ENCODE measurements at regions not wholly inside any gene's neighbourhood (a gene's known extent, or its start where the extent isn't known, plus 50 kb on each side); places are given as distances from the start of the nearest gene placed in this dataset.

GRCh38 chr4:107213880-107214279 lies 177.8 kb upstream of the DKK2 start:
- Histone ChIP-seq H3K79me2 (ENCODE audit: control insufficient read depth, insufficient read depth, low read length) (no peaks in the 10 kb centered on the region), H3K4me2 (ENCODE audit: insufficient read depth, low read length) (no peak overlapping the region), H3K4me1 (replicated peaks in 1 of 2; ENCODE audit: control insufficient read depth in 2 of 2, insufficient read depth in 2 of 2, low read length in 2 of 2) (no peaks in the 10 kb centered on the region), H3K9me1 (ENCODE audit: control insufficient read depth, insufficient read depth, low read length) (no peaks in the 10 kb centered on the region), H3K9ac (ENCODE audit: insufficient read depth in 1 of 2, low read depth in 2 of 2, low read length in 2 of 2) (no peak overlapping the region), H3K4me3 (no peak overlapping the region), H3K27ac (ENCODE audit: extremely low read depth, low read depth, low read length) (no peak overlapping the region), H3K36me3 (ENCODE audit: control insufficient read depth, insufficient read depth, low read length) (no peaks in the 10 kb centered on the region), H4K20me1 (replicated peaks; ENCODE audit: control insufficient read depth, insufficient read depth, low read length) (no peaks in the 10 kb centered on the region), H2AFZ (ENCODE audit: low read depth, low read length) (no peak overlapping the region), H3K27me3 (ENCODE audit: control insufficient read depth in 2 of 2, insufficient read depth in 2 of 2, low read length in 2 of 2) (no peaks in the 10 kb centered on the region), H3K9me3 (replicated peaks; ENCODE audit: control insufficient read depth, insufficient read depth, low read depth, low read length) (no peaks in the 10 kb centered on the region)
- ATAC-seq: no peak
- DNase-seq (ENCODE audit: extremely low read depth in 1 of 4, low spot score in 3 of 4): no peak
- 0% methylated on average over 2 of the region's 2 CpGs for WGBS (ENCODE audit: insufficient coverage, low coverage, missing lambda C conversion rate)
- no peak for FAIRE-seq
- BruUV-seq (replicated peaks): no TSS peak
- in situ Hi-C loops (cut with MboI) (no loop called here), intact Hi-C loops (cut with micrococcal nuclease) (no loop called here)
- ChIA-PET POLR2A (no interaction called here), CTCF (ENCODE audit: low intra/inter-chr PET ratio) (no interaction called here)
- TF ChIP-seq SMARCA5 (IDR thresholded peaks at IDR 0.05) (no peak), ZC3H11A (IDR thresholded peaks at IDR 0.05; ENCODE audit: low read depth, low read length) (no peak), HEY1 (CRISPR knock-in tag; IDR thresholded peaks at IDR 0.05; ENCODE audit: borderline replicate concordance) (no peak), FOXK1 (CRISPR knock-in tag; IDR thresholded peaks at IDR 0.05; ENCODE audit: borderline replicate concordance) (no peak), NR2C2 (CRISPR knock-in tag; IDR thresholded peaks at IDR 0.05) (no peak), NR2C2 (tag; IDR thresholded peaks at IDR 0.05) (no peak), HDAC2 (IDR thresholded peaks at IDR 0.05) (no peak)

GRCh38 chr4:107213410-107213809 lies 177.3 kb upstream of the DKK2 start:
- no peak overlapping the region for H3K27ac ChIP-seq (ENCODE audit: extremely low read depth, low read depth, low read length)
- in situ Hi-C loops (cut with MboI) (no loop called here), intact Hi-C loops (cut with micrococcal nuclease) (no loop called here)
- TF ChIP-seq ZNF134 (CRISPR knock-in tag; conservative IDR thresholded peaks at IDR 0.05) (no peak), ESRRB (CRISPR knock-in tag; IDR thresholded peaks at IDR 0.05; ENCODE audit: borderline replicate concordance) (no peak), SAFB (IDR thresholded peaks at IDR 0.05; ENCODE audit: borderline replicate concordance, low read depth, low read length) (no peak), CBFB (CRISPR knock-in tag; IDR thresholded peaks at IDR 0.05) (no peak), MAZ (CRISPR knock-in tag; conservative IDR thresholded peaks at IDR 0.05 in 1 of 2, IDR thresholded peaks at IDR 0.05 in 1 of 2) (no peak), ARID2 (IDR thresholded peaks at IDR 0.05) (no peak), RNF219 (CRISPR knock-in tag; IDR thresholded peaks at IDR 0.05) (no peak), KLF16 (IDR thresholded peaks at IDR 0.05) (no peak), DACH1 (IDR thresholded peaks at IDR 0.05; ENCODE audit: partially characterized antibody) (no peak), ZNF311 (CRISPR knock-in tag; IDR thresholded peaks at IDR 0.05) (no peak), GTF2E2 (tag; IDR thresholded peaks at IDR 0.05) (no peak), ELF4 (CRISPR knock-in tag; IDR thresholded peaks at IDR 0.05) (no peak)
- H3K4me1 ChIP-seq (replicated peaks in 1 of 2; ENCODE audit: control insufficient read depth in 2 of 2, insufficient read depth in 2 of 2, low read length in 2 of 2): no peaks in the 10 kb centered on the region
- no peak overlapping the region for H3K4me3 ChIP-seq
- H3K79me2 ChIP-seq (ENCODE audit: control insufficient read depth, insufficient read depth, low read length): no peaks in the 10 kb centered on the region
- BruUV-seq (replicated peaks): no TSS peak
- H4K20me1 ChIP-seq (replicated peaks; ENCODE audit: control insufficient read depth, insufficient read depth, low read length): no peaks in the 10 kb centered on the region
- POLR2A ChIA-PET: no interaction called here
- FAIRE-seq: no peak
- H3K36me3 ChIP-seq (ENCODE audit: control insufficient read depth, insufficient read depth, low read length): no peaks in the 10 kb centered on the region
- no peaks in the 10 kb centered on the region for H3K27me3 ChIP-seq (ENCODE audit: control insufficient read depth in 2 of 2, insufficient read depth in 2 of 2, low read length in 2 of 2)
- WGBS (ENCODE audit: insufficient coverage, low coverage, missing lambda C conversion rate): 0% methylated on average over 3 of the region's 3 CpGs
- no peaks in the 10 kb centered on the region for H3K9me1 ChIP-seq (ENCODE audit: control insufficient read depth, insufficient read depth, low read length)
- no peak for ATAC-seq
- CTCF ChIA-PET (ENCODE audit: low intra/inter-chr PET ratio): no interaction called here
- no peak overlapping the region for H3K4me2 ChIP-seq (ENCODE audit: insufficient read depth, low read length)
- DNase-seq (ENCODE audit: extremely low read depth in 1 of 4, low spot score in 3 of 4): no peak
- H2AFZ ChIP-seq (ENCODE audit: low read depth, low read length): no peak overlapping the region
- no peak overlapping the region for H3K9ac ChIP-seq (ENCODE audit: insufficient read depth in 1 of 2, low read depth in 2 of 2, low read length in 2 of 2)
- no peaks in the 10 kb centered on the region for H3K9me3 ChIP-seq (replicated peaks; ENCODE audit: control insufficient read depth, insufficient read depth, low read depth, low read length)

All from K562 (cell line).